Endodermal cell (in vitro differentiated cells): ENCODE measurements at regions not wholly inside any gene's neighbourhood (a gene's known extent, or its start where the extent isn't known, plus 50 kb on each side); places are given as distances from the start of the nearest gene placed in this dataset.

Experiments
- DNase-seq: peaks from one replicate; pipeline ENCODE4 v3.0.0-alpha.2; 2017
- H3K27ac ChIP-seq: 2 replicates; pipeline ENCODE4 v1.5.1; 2013; ENCODE audit warnings: mild to moderate bottlenecking, low read depth, low read length, moderate library complexity
- H3K27me3 ChIP-seq: 2 replicates; pipeline ENCODE4 v1.6.1; 2013; ENCODE audit warnings: mild to moderate bottlenecking, low read length, moderate library complexity; ENCODE audit not compliant: insufficient read depth, control insufficient read depth, poor library complexity, severe bottlenecking
- H3K36me3 ChIP-seq: 2 replicates; pipeline ENCODE4 v1.7.0; 2013; ENCODE audit warnings: mild to moderate bottlenecking, low read length, moderate library complexity; ENCODE audit not compliant: control insufficient read depth, insufficient read depth
- H3K4me1 ChIP-seq: one replicate; pipeline ENCODE4 v1.7.0; 2013; ENCODE audit warnings: low read length; ENCODE audit not compliant: control insufficient read depth, insufficient read depth
- H3K4me3 ChIP-seq: 2 replicates; pipeline ENCODE4 v1.5.1; 2013; ENCODE audit warnings: mild to moderate bottlenecking, low read length, moderate library complexity
- H3K9ac ChIP-seq: 2 replicates; pipeline ENCODE4 v1.6.1; 2013; ENCODE audit warnings: mild to moderate bottlenecking, low read length, moderate library complexity; ENCODE audit not compliant: poor library complexity, severe bottlenecking; ENCODE audit errors: extremely low read depth
- H3K9me3 ChIP-seq: 2 replicates; pipeline ENCODE4 v1.6.1; 2013; ENCODE audit warnings: mild to moderate bottlenecking, low read length, moderate library complexity; ENCODE audit not compliant: control insufficient read depth
- H3K27ac Mint-ChIP-seq: 2 replicates; pipeline ENCODE4 v1.8.0; 2020; ENCODE audit warnings: mixed read lengths
- H3K27me3 Mint-ChIP-seq: 2 replicates; pipeline ENCODE4 v1.8.0; 2021; ENCODE audit warnings: mild to moderate bottlenecking, mixed read lengths; ENCODE audit not compliant: insufficient read depth
- H3K36me3 Mint-ChIP-seq: 2 replicates; pipeline ENCODE4 v1.8.0; 2020; ENCODE audit warnings: low read depth, mixed read lengths
- H3K4me1 Mint-ChIP-seq: 2 replicates; pipeline ENCODE4 v1.8.0; 2020; ENCODE audit warnings: mixed read lengths
- H3K4me3 Mint-ChIP-seq: 2 replicates; pipeline ENCODE4 v1.8.0; 2020; ENCODE audit warnings: mild to moderate bottlenecking, moderate library complexity, mixed read lengths
- H3K9me3 Mint-ChIP-seq: 2 replicates; pipeline ENCODE4 v1.8.0; 2020; ENCODE audit warnings: mild to moderate bottlenecking, mixed read lengths
- CTCF ChIP-seq: fragments of 200-600 bp; sonication (generic); conservative IDR thresholded peaks from 2 replicates; pipeline ENCODE4 v1.5.0; 2021; ENCODE audit warnings: antibody characterized with exemption, mild to moderate bottlenecking
- WGBS, 2 experiments: methylation state at CpG; one replicate each; pipeline versions ENCODE4 v1.1.5 to v1.1.7; 2013; ENCODE audit warnings: missing lambda C conversion rate in 2 of 2, mixed read lengths in 1 of 2; ENCODE audit not compliant: insufficient coverage in 1 of 2, insufficient read length in 1 of 2; 5-methylcytosine and 5-hydroxymethylcytosine counted together

GRCh38 chr18:29491907-29492306 is 1315.0 kb upstream of the CDH2 start:
- Histone ChIP-seq H3K9ac (no peak overlapping the region), H3K27me3 (no peaks in the 10 kb centered on the region), H3K9me3 (no peaks in the 10 kb centered on the region), H3K27ac (no peak overlapping the region), H3K4me1 (no peaks in the 10 kb centered on the region), H3K36me3 (no peaks in the 10 kb centered on the region), H3K4me3 (no peak overlapping the region)
- Mint-ChIP-seq H3K36me3 (no peaks in the 10 kb centered on the region), H3K4me1 (no peaks in the 10 kb centered on the region), H3K27me3 (no peaks in the 10 kb centered on the region), H3K27ac (no peak overlapping the region), H3K4me3 (no peak overlapping the region), H3K9me3 (no peaks in the 10 kb centered on the region)
- no peak for TF ChIP-seq CTCF
- 81 to 92% methylated on average over 2 of the region's 2 CpGs for WGBS, 2 experiments
- DNase-seq: no peak

GRCh38 chr18:29488617-29489016 is 1311.7 kb upstream of the CDH2 start:
- no peak for DNase-seq
- H3K27me3 Mint-ChIP-seq: no peaks in the 10 kb centered on the region
- Histone ChIP-seq H3K36me3 (no peaks in the 10 kb centered on the region), H3K4me3 (no peak overlapping the region), H3K4me1 (no peaks in the 10 kb centered on the region), H3K9ac (no peak overlapping the region), H3K27me3 (no peaks in the 10 kb centered on the region), H3K27ac (no peak overlapping the region), H3K9me3 (no peaks in the 10 kb centered on the region)
- TF ChIP-seq CTCF: no peak
- no peak overlapping the region for H3K4me3 Mint-ChIP-seq
- H3K27ac Mint-ChIP-seq: no peak overlapping the region
- H3K36me3 Mint-ChIP-seq: no peaks in the 10 kb centered on the region
- H3K9me3 Mint-ChIP-seq: no peaks in the 10 kb centered on the region
- 96% methylated on average over 2 of the region's 2 CpGs; no CpG with 5 or more reads in 1 of the 2 experiments for WGBS, 2 experiments
- no peaks in the 10 kb centered on the region for H3K4me1 Mint-ChIP-seq

- Histone ChIP-seq H3K27ac (no peak overlapping the region), H3K4me3 (no peak overlapping the region)
- H3K36me3 Mint-ChIP-seq: no peaks in the 10 kb centered on the region
Observed at GRCh38 chr18:29465526-29465925, 1288.6 kb upstream of the CDH2 start.

More at GRCh38 chr18:29465526-29465925, 1288.6 kb upstream of the CDH2 start:
- no peak for DNase-seq
- H3K36me3 ChIP-seq: no peaks in the 10 kb centered on the region
- Mint-ChIP-seq H3K9me3 (no peaks in the 10 kb centered on the region), H3K27me3 (no peaks in the 10 kb centered on the region), H3K4me1 (peaks cover 3% of the 10 kb centered on the region), H3K4me3 (no peak overlapping the region), H3K27ac (no peak overlapping the region)
- H3K9ac ChIP-seq: no peak overlapping the region
- TF ChIP-seq CTCF: no peak
- no peaks in the 10 kb centered on the region for H3K4me1 ChIP-seq
- H3K9me3 ChIP-seq: no peaks in the 10 kb centered on the region
- H3K27me3 ChIP-seq: no peaks in the 10 kb centered on the region
